Keratinocyte (primary cell): ENCODE measurements at regions not wholly inside any gene's neighbourhood (a gene's known extent, or its start where the extent isn't known, plus 50 kb on each side); places are given as distances from the start of the nearest gene placed in this dataset.

Experiments used
- DNase-seq: peaks from one replicate; pipeline ENCODE4 v3.0.0-alpha.2; 2011; ENCODE audit warnings: low read depth, missing footprints, low spot score
- FAIRE-seq: peaks from 2 replicates; lab custom pipeline; 2011; peaks lifted over from hg19 to GRCh38; lab: Jason Lieb, UNC
- H2AFZ ChIP-seq: 2 replicates; pipeline ENCODE4 v1.6.0; 2012; ENCODE audit warnings: low read length, control low read depth, inconsistent platforms; ENCODE audit not compliant: control insufficient read depth
- H3K27ac ChIP-seq: 2 replicates; pipeline ENCODE4 v1.5.1; 2011; ENCODE audit warnings: low read length; ENCODE audit not compliant: control insufficient read depth, insufficient read depth
- H3K27me3 ChIP-seq: 3 replicates; pipeline ENCODE4 v1.6.0; 2011; ENCODE audit warnings: low read length; ENCODE audit not compliant: control insufficient read depth, insufficient read depth; ENCODE audit errors: extremely low read depth
- H3K36me3 ChIP-seq, 2 experiments: 2 replicates in 1 of 2; 3 replicates in 1 of 2; pipeline ENCODE4 v1.5.1; 2011; ENCODE audit warnings: low read length in 2 of 2, mild to moderate bottlenecking in 1 of 2; ENCODE audit not compliant: control insufficient read depth in 2 of 2, insufficient read depth in 2 of 2; ENCODE audit errors: extremely low read depth in 1 of 2
- H3K4me1 ChIP-seq: 3 replicates; pipeline ENCODE4 v1.5.1; 2011; ENCODE audit warnings: low read length; ENCODE audit not compliant: control insufficient read depth, insufficient read depth; ENCODE audit errors: extremely low read depth
- H3K4me2 ChIP-seq: 3 replicates; pipeline ENCODE4 v1.6.0; 2011; ENCODE audit warnings: low read depth, low read length; ENCODE audit not compliant: control insufficient read depth, insufficient read depth; ENCODE audit errors: extremely low read depth
- H3K4me3 ChIP-seq, 3 experiments: fragments of 200-600 bp in 1 of 3; sonication (generic) in 1 of 3; 2 replicates in 2 of 3; 3 replicates in 1 of 3; pipeline ENCODE4 v1.5.1; 2011 to 2016; ENCODE audit warnings: low read length in 3 of 3, mild to moderate bottlenecking in 3 of 3, control low read depth in 2 of 3, inconsistent platforms in 1 of 3, low read depth in 1 of 3, mixed read lengths in 1 of 3, mixed run types in 1 of 3, moderate library complexity in 1 of 3; ENCODE audit not compliant: control insufficient read depth in 2 of 3, insufficient read depth in 2 of 3; ENCODE audit errors: extremely low read depth in 1 of 3
- H3K79me2 ChIP-seq: 2 replicates; pipeline ENCODE4 v1.6.0; 2012; ENCODE audit warnings: low read length; ENCODE audit not compliant: control insufficient read depth, insufficient read depth
- H3K9ac ChIP-seq: 3 replicates; pipeline ENCODE4 v1.6.0; 2011; ENCODE audit warnings: low read length; ENCODE audit not compliant: control insufficient read depth, insufficient read depth; ENCODE audit errors: extremely low read depth
- H3K9me1 ChIP-seq: 3 replicates; pipeline ENCODE4 v1.6.0; 2011; ENCODE audit warnings: low read length; ENCODE audit not compliant: control insufficient read depth, insufficient read depth; ENCODE audit errors: extremely low read depth
- H3K9me3 ChIP-seq: 2 replicates; pipeline ENCODE4 v1.5.1; 2012; ENCODE audit warnings: low read depth, low read length; ENCODE audit not compliant: control insufficient read depth
- H4K20me1 ChIP-seq: 3 replicates; pipeline ENCODE4 v1.6.0; 2011; ENCODE audit warnings: low read length; ENCODE audit not compliant: control insufficient read depth, insufficient read depth; ENCODE audit errors: extremely low read depth
- EZH2 ChIP-seq: IDR thresholded peaks from one replicate; pipeline ENCODE4 v1.6.1; 2012; ENCODE audit warnings: inconsistent platforms, mild to moderate bottlenecking, low read length, moderate library complexity
- dilution Hi-C: fragments of 300-500 bp; cut with MboI; formaldehyde crosslinking; loops from one replicate; pipeline ENCODE4 v1.7.0; 2020; ENCODE audit warnings: low sequenced_read_pairs; ENCODE audit not compliant: extremely low pct_ligation_motif_present
- TF ChIP-seq, protein P1 (sequence below), 3 experiments: IDR thresholded peaks in 1 of 3; conservative IDR thresholded peaks in 1 of 3; optimal IDR thresholded peaks in 1 of 3; 2 replicates in 2 of 3; 3 replicates in 1 of 3; pipeline versions ENCODE3 to v1.5.1; 2011; ENCODE audit warnings: low read length in 3 of 3, mild to moderate bottlenecking in 3 of 3, moderate library complexity in 2 of 3, control low read depth in 1 of 3, inconsistent platforms in 1 of 3; ENCODE audit not compliant: insufficient read depth in 2 of 3; ENCODE audit errors: extremely low read depth in 1 of 3

DNA sequence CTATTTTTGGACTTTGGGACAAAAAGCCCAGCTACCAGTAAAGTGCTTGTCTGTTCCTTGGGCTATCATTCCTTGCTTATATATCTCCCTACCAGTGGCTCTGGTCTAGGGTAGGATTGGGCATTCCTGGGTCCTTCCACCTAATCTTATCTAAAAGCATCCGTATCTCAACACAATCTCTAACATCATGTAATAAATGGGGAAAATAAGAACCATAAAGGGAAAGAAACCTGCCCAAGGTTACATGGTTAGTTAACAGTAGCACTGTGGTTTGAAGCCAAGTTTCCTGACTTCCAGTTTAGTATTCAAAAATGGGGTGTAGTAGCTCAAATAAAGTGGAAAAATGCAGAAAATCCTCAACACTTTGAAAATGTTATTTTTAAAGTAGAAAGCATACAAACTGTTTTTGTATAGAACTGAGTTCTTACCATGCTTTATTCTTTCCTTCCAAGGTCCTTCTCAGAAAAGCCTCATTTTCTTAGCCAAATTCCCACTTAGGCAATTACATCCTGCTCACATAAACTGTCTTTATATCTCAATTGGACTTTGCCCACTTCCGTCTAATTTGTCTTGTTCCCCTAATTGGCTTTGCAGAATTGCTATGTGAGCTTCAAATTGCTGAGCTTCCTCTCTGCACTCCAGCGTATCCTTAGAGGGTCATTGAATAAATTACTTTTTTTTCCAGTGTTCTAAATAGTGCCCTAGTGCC lies 273.1 kb upstream of the UBE2E3 start:
- H3K27ac ChIP-seq, result no peak overlapping the region
- peaks cover 20% of the 10 kb centered on the region for H3K4me1 ChIP-seq
- no peaks in the 10 kb centered on the region for H3K9me1 ChIP-seq
- H3K9me3 ChIP-seq, result no peaks in the 10 kb centered on the region
- FAIRE-seq (no peak), DNase-seq (no peak)
- no peak overlapping the region for H3K9ac ChIP-seq
- H3K4me2 ChIP-seq, result no peak overlapping the region
- dilution Hi-C loops, result no loop called here
- no peaks in the 10 kb centered on the region for H3K36me3 ChIP-seq
- TF ChIP-seq EZH2, result no peak
- H4K20me1 ChIP-seq, result no peaks in the 10 kb centered on the region
- H3K79me2 ChIP-seq, result no peaks in the 10 kb centered on the region
- H3K4me3 ChIP-seq, result no peak overlapping the region
- no peak overlapping the region for H2AFZ ChIP-seq
- H3K27me3 ChIP-seq, result no peaks in the 10 kb centered on the region

DNA sequence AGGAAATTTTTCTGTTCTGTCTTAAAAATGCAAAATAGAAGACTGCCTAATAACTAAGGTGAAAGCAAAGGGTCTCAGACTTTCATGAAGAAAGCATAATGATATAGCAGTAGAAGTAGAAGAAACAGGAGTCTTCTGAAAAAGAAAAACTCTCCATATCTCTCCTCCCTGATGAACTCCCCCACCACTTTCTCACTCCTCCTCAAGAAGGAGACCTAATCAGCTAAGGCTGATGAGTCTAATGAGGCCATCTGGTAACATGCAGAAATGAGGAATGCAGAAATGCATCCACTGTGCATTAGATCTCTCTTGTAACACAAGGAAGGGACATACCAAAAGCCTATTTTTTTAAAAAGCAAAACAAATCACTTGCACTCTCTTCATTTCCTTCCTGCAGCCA lies 273.7 kb upstream of the UBE2E3 start:
- H4K20me1 ChIP-seq, result no peaks in the 10 kb centered on the region
- no peaks in the 10 kb centered on the region for H3K27me3 ChIP-seq
- no peaks in the 10 kb centered on the region for H3K9me1 ChIP-seq
- no peak overlapping the region for H3K4me3 ChIP-seq
- TF ChIP-seq EZH2, result no peak
- TF ChIP-seq, protein P1, sequence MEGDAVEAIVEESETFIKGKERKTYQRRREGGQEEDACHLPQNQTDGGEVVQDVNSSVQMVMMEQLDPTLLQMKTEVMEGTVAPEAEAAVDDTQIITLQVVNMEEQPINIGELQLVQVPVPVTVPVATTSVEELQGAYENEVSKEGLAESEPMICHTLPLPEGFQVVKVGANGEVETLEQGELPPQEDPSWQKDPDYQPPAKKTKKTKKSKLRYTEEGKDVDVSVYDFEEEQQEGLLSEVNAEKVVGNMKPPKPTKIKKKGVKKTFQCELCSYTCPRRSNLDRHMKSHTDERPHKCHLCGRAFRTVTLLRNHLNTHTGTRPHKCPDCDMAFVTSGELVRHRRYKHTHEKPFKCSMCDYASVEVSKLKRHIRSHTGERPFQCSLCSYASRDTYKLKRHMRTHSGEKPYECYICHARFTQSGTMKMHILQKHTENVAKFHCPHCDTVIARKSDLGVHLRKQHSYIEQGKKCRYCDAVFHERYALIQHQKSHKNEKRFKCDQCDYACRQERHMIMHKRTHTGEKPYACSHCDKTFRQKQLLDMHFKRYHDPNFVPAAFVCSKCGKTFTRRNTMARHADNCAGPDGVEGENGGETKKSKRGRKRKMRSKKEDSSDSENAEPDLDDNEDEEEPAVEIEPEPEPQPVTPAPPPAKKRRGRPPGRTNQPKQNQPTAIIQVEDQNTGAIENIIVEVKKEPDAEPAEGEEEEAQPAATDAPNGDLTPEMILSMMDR (optimal IDR thresholded peaks at IDR 0.05 in 1 of 3, IDR thresholded peaks at IDR 0.05 in 1 of 3, conservative IDR thresholded peaks at IDR 0.05 in 1 of 3; ENCODE audit: extremely low read depth in 1 of 3, insufficient read depth in 2 of 3, low read length in 3 of 3), result no peak
- dilution Hi-C loops, result no loop called here
- FAIRE-seq, result peak; percentile 52
- H3K9ac ChIP-seq, result no peak overlapping the region
- H3K27ac ChIP-seq, result no peak overlapping the region
- H3K36me3 ChIP-seq, result no peaks in the 10 kb centered on the region
- no peaks in the 10 kb centered on the region for H3K9me3 ChIP-seq
- no peak for DNase-seq
- H3K79me2 ChIP-seq, result no peaks in the 10 kb centered on the region
- H3K4me1 ChIP-seq, result peaks cover 20% of the 10 kb centered on the region
- no peak overlapping the region for H3K4me2 ChIP-seq
- H2AFZ ChIP-seq, result peak overlapping the region; percentile 23

DNA sequence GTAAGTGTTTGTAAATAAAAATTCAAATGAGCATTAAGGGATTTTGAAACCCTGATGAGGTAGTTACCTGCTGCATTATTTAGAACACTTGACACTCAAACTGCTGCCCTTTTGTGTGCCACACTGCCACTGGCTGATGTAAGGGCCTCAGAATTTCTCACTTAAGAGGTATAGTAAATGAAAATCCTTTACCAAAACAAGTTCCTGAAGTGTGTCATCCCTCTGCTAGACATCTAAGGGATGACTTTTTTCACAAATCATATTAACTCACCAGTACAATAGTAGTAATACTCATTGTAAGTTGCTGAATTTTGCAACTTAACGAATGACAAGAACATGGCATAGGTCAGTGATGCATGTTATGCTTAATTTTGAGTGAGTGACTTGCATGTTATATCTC lies 274.9 kb upstream of the UBE2E3 start:
- FAIRE-seq, result no peak
- no peak overlapping the region for H2AFZ ChIP-seq

More for the DNA sequence above, 274.9 kb upstream of the UBE2E3 start:
- H3K9me3 ChIP-seq, result no peaks in the 10 kb centered on the region
- H3K4me3 ChIP-seq, result no peak overlapping the region
- no peak overlapping the region for H3K27ac ChIP-seq
- H4K20me1 ChIP-seq, result no peaks in the 10 kb centered on the region
- no peaks in the 10 kb centered on the region for H3K79me2 ChIP-seq
- H3K4me1 ChIP-seq, result peaks cover 20% of the 10 kb centered on the region
- H3K4me2 ChIP-seq, result no peak overlapping the region
- no peaks in the 10 kb centered on the region for H3K27me3 ChIP-seq
- dilution Hi-C loops, result no loop called here
- no peaks in the 10 kb centered on the region for H3K9me1 ChIP-seq
- H3K9ac ChIP-seq, result no peak overlapping the region
- TF ChIP-seq EZH2, result no peak
- TF ChIP-seq, protein P1 (optimal IDR thresholded peaks at IDR 0.05 in 1 of 3, IDR thresholded peaks at IDR 0.05 in 1 of 3, conservative IDR thresholded peaks at IDR 0.05 in 1 of 3; ENCODE audit: extremely low read depth in 1 of 3, insufficient read depth in 2 of 3, low read length in 3 of 3), result no peak
- H3K36me3 ChIP-seq, result no peaks in the 10 kb centered on the region
- no peak for DNase-seq
